DND-41 (cell line): ENCODE measurements at regions not wholly inside any gene's neighbourhood (a gene's known extent, or its start where the extent isn't known, plus 50 kb on each side); places are given as distances from the start of the nearest gene placed in this dataset.

Source experiments
- ATAC-seq: fragments of 200-7000 bp; cut with Tn5 transposase; 3 replicates; pipeline ENCODE4 v1.9.1; 2021; ENCODE audit warnings: low read depth; ENCODE audit not compliant: insufficient read depth
- DNase-seq: peaks from one replicate; pipeline ENCODE4 v3.0.0-alpha.2; 2020
- H2AFZ ChIP-seq: 2 replicates; pipeline ENCODE4 v1.6.0; 2012; ENCODE audit warnings: low read depth, low read length
- H3K27ac ChIP-seq: 2 replicates; pipeline ENCODE4 v1.5.1; 2012; ENCODE audit warnings: low read length, inconsistent platforms
- H3K27me3 ChIP-seq: fragments of 200-600 bp; sonication (generic); 2 replicates; pipeline ENCODE4 v1.6.0; 2012; ENCODE audit warnings: low read length, mild to moderate bottlenecking, inconsistent platforms; ENCODE audit not compliant: insufficient read depth, poor library complexity
- H3K36me3 ChIP-seq: 2 replicates; pipeline ENCODE4 v1.5.1; 2012; ENCODE audit warnings: low read length, inconsistent platforms; ENCODE audit not compliant: insufficient read depth
- H3K4me1 ChIP-seq: 2 replicates; pipeline ENCODE4 v1.5.1; 2012; ENCODE audit warnings: mild to moderate bottlenecking, low read length; ENCODE audit not compliant: insufficient read depth
- H3K4me2 ChIP-seq: 2 replicates; pipeline ENCODE4 v1.6.0; 2012; ENCODE audit warnings: mild to moderate bottlenecking, moderate library complexity, low read length, inconsistent platforms; ENCODE audit not compliant: insufficient read depth
- H3K4me3 ChIP-seq, 2 experiments: fragments of 200-600 bp in 1 of 2; shearing (Covaris generic) in 1 of 2; 2 replicates each; pipeline ENCODE4 v1.5.1; 2012 to 2016; ENCODE audit warnings: inconsistent platforms in 2 of 2, low read length in 2 of 2, mild to moderate bottlenecking in 2 of 2, low read depth in 1 of 2, moderate library complexity in 1 of 2
- H3K79me2 ChIP-seq: 2 replicates; pipeline ENCODE4 v1.6.0; 2012; ENCODE audit warnings: low read length, inconsistent platforms; ENCODE audit not compliant: insufficient read depth
- H3K9ac ChIP-seq: 2 replicates; pipeline ENCODE4 v1.6.0; 2012; ENCODE audit warnings: low read depth, mild to moderate bottlenecking, inconsistent platforms, low read length, moderate library complexity
- H3K9me3 ChIP-seq: 2 replicates; pipeline ENCODE4 v1.5.1; 2012; ENCODE audit warnings: low read length, moderate library complexity, mild to moderate bottlenecking, inconsistent platforms; ENCODE audit not compliant: insufficient read depth, severe bottlenecking
- H4K20me1 ChIP-seq: 2 replicates; pipeline ENCODE4 v1.6.0; 2012; ENCODE audit warnings: low read length; ENCODE audit not compliant: insufficient read depth
- EZH2 ChIP-seq: IDR thresholded peaks from 3 replicates; pipeline ENCODE4 v1.6.1; 2012; ENCODE audit warnings: borderline replicate concordance, low read depth, mild to moderate bottlenecking, moderate library complexity, low read length, inconsistent platforms; ENCODE audit not compliant: severe bottlenecking
- TF ChIP-seq, protein P1 (sequence below): IDR thresholded peaks from 2 replicates; pipeline ENCODE4 v1.5.1; 2012; ENCODE audit warnings: borderline replicate concordance, low read length, moderate library complexity, mild to moderate bottlenecking; ENCODE audit not compliant: poor library complexity, severe bottlenecking; ENCODE audit errors: extremely low read depth

DNA sequence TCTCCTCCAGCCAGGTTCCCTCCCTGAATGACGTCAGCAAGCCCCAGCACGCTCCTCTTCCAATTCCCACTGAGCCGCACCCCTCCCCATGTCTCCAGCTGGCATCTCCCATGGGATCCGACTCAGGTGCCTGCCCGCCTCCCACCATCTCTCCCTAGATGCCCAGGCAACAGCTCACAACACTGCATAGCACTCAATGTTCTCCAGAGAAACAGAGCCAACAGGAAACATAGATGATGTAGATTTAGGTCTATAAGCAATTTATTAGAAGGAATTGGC is 532.3 kb downstream of the BRD1 start:
- no peak overlapping the region for H3K9ac ChIP-seq
- H3K4me3 ChIP-seq, result no peak overlapping the region
- H3K27me3 ChIP-seq, result peaks cover 8% of the 10 kb centered on the region
- H3K79me2 ChIP-seq, result no peaks in the 10 kb centered on the region
- ATAC-seq (no peak), DNase-seq (no peak)
- H3K4me2 ChIP-seq, result no peak overlapping the region
- peaks cover 3% of the 10 kb centered on the region; the same call in 1 of the 2 replicates for H4K20me1 ChIP-seq
- H3K36me3 ChIP-seq, result no peaks in the 10 kb centered on the region
- peaks cover 2% of the 10 kb centered on the region for H3K9me3 ChIP-seq
- no peak for TF ChIP-seq EZH2
- TF ChIP-seq, protein P1, sequence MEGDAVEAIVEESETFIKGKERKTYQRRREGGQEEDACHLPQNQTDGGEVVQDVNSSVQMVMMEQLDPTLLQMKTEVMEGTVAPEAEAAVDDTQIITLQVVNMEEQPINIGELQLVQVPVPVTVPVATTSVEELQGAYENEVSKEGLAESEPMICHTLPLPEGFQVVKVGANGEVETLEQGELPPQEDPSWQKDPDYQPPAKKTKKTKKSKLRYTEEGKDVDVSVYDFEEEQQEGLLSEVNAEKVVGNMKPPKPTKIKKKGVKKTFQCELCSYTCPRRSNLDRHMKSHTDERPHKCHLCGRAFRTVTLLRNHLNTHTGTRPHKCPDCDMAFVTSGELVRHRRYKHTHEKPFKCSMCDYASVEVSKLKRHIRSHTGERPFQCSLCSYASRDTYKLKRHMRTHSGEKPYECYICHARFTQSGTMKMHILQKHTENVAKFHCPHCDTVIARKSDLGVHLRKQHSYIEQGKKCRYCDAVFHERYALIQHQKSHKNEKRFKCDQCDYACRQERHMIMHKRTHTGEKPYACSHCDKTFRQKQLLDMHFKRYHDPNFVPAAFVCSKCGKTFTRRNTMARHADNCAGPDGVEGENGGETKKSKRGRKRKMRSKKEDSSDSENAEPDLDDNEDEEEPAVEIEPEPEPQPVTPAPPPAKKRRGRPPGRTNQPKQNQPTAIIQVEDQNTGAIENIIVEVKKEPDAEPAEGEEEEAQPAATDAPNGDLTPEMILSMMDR, result no peak
- H2AFZ ChIP-seq, result no peak overlapping the region
- H3K27ac ChIP-seq, result no peak overlapping the region
- no peaks in the 10 kb centered on the region for H3K4me1 ChIP-seq

DNA sequence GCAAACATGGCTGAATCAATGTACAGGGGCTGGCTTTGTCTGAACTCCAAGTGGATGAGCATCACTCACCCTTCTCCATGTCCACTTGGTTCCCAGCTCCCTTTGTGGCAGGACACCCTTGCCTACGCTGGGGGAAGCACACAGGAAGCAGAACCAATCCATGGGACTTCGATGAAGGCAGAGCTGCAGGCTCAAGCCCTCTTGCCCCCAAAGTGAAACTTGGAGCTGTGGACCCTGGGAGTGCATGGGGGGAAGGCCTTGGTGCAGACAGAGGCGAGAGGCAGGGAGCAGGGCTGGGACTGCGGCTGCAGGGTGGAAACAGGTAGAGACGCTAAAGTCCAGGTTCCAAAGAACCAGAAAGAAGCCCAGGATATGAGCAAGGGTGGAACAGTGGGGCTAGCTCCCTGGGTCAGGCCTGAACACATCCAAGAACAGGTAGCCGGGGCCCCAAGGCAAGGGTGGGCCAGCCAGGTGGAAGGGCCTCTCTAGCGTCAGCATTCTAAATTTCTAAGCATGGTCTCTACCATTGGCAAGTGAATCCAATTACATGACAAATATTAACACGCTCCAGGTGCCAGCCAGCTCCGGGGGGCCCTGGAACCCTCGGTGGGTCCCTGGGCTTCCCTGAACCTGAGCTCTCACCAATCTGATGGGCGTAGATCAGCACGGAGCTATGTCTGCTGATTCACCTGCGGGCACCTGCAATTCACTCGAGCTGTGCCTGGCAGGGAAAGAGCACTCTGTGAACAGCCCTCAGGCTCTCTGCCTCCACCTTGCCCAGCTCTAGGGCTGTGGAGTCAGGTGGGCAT is 532.8 kb downstream of the BRD1 start:
- H4K20me1 ChIP-seq, result peaks cover 3% of the 10 kb centered on the region; the same call in 1 of the 2 replicates
- H3K4me2 ChIP-seq, result no peak overlapping the region
- H3K27me3 ChIP-seq, result peaks cover 12% of the 10 kb centered on the region
- ATAC-seq (no peak), DNase-seq (no peak)
- no peak overlapping the region for H3K9ac ChIP-seq
- TF ChIP-seq EZH2, result no peak
- TF ChIP-seq, protein P1, result no peak
- H3K27ac ChIP-seq, result no peak overlapping the region
- no peak overlapping the region for H2AFZ ChIP-seq
- no peaks in the 10 kb centered on the region for H3K36me3 ChIP-seq
- H3K79me2 ChIP-seq, result no peaks in the 10 kb centered on the region
- no peak overlapping the region for H3K4me3 ChIP-seq
- peaks cover 2% of the 10 kb centered on the region for H3K9me3 ChIP-seq
- H3K4me1 ChIP-seq, result no peaks in the 10 kb centered on the region

DNA sequence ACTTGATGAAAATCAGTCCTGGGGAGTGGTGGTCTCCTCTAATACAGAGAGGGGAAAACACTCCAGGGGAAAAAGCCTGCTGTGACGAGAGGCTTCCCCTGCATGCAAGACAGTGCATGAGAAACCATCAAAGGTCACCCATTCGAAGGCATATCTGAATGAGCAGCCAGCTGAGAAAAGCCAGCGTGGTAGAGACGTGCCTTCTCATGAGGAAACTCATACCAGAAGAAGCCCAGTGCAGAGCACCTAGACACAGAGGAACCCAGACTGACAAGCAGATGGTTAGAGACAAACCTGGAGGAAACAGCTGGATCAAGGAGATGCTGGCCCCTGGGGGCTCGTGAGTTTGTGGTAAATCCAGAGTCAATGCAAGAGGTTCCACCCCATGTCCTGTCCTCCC is 534.8 kb downstream of the BRD1 start:
- H2AFZ ChIP-seq, result no peak overlapping the region

More for the DNA sequence above, 534.8 kb downstream of the BRD1 start:
- Histone ChIP-seq H3K36me3 (no peaks in the 10 kb centered on the region), H3K4me3 (no peak overlapping the region), H3K9ac (no peak overlapping the region), H3K9me3 (peaks cover 2% of the 10 kb centered on the region), H3K4me1 (no peaks in the 10 kb centered on the region), H3K27me3 (peaks cover 12% of the 10 kb centered on the region), H3K79me2 (no peaks in the 10 kb centered on the region), H3K27ac (no peak overlapping the region), H4K20me1 (peaks cover 3% of the 10 kb centered on the region; the same call in 1 of the 2 replicates), H3K4me2 (no peak overlapping the region)
- no peak for ATAC-seq
- DNase-seq, result no peak
- TF ChIP-seq, protein P1, result no peak
- TF ChIP-seq EZH2, result no peak
